Renal cortex interstitium (tissue), 11 donors: ENCODE measurements at regions not wholly inside any gene's neighbourhood (a gene's known extent, or its start where the extent isn't known, plus 50 kb on each side); places are given as distances from the start of the nearest gene placed in this dataset.
"Not testable (repeated sequence)": the region's sequence is repeated elsewhere in the genome, so short reads cannot be mapped to it uniquely, and the experiment has no call there.

Experiments used
- DNase-seq, 11 donors: peaks; one replicate each; pipeline ENCODE4 v3.0.0-alpha.2; 2013; ENCODE audit warnings: low read depth in 9 of 11, low spot score in 4 of 11; ENCODE audit errors: extremely low read depth in 1 of 11

DNA sequence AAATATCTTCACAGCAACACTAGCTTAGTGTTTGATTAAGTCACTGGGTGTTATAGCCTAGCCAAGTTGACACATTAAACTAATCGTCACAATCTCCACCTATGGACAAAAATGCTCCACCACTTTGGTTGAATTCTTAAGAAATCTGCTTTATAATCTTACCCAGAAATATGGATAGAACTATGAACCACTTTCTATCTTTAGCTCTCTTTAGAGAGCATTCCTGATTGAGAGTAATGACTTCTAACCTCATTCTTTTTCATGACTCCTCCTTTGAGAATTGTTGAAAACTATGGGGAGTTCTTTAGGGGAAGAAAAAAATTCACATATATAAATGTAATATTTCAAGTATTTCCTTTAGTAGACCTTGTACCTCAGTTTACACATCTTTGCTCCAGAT, 1282.2 kb upstream of the ZEB2 start:
- DNase-seq: no peak

DNA sequence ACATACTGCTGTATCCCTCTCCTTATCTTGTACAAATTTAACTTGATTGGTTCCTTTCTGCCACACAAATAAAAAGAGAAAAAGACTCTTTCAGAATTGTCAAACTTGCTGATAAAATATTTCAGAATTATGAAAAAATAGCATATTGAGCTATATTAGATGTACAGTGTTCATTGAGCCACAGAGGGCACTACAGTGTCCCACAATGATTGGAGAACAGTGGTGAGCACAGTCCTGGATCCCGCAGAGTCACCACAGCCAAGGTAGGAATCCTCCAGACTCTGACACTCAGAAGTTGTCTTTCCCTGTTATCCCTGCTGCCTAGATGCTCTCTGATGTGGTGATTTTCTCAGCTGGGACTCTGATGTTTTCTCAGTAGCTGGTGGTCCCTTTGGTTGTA, 1281.3 kb upstream of the ZEB2 start:
- DNase-seq: no peak

GRCh38 chr2:145800151-145801091, 1280.5 kb upstream of the ZEB2 start:
- DNase-seq: peak in 1 of 11 donors; percentile 40

DNA sequence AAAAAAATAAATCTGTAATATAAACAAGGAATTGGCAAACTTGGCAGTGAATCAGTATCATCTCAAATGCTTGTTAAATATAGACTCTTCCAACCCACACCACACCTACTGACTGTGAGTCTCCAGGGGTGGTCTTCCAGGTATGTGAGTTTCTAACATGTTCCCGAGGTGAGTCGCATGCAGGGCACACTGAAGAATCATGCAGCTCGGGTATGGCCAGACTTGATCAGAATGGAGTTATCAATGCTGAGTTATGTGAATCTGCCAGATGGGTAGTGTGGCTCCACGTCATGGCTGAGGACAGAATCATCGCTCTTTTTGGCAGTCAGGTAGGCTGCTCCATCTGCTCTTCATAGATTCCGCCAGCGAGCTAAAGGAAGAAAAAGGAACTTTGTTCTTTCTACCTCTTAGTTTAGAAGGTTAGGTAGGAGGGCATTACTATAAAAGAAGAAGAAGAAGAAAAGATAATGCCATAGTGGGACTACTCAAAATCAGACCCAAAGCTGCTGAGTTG, 1279.7 kb upstream of the ZEB2 start:
- DNase-seq: no peak

DNA sequence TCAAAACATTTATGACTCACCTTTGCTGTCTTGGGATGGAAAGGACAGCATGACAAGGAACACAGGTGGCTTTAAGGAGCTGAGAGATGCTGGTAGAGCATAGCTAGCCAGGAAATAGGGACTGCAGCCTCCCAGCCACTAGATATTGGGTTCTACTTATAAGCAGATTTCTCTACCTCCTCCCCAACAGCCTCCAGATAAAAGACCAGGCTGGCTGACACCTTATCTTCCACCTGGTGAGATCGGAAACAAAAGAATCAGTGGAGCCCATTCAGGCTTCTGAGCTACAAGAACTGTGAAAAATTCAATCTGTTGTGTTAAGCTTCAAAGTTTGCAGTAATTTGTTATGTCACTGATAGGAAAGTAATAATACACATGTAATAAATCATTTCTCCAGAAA, 1278.5 kb upstream of the ZEB2 start:
- no peak for DNase-seq

- DNase-seq: no peak
These were observed 1277.8 kb upstream of the ZEB2 start for GRCh38 chr2:145797692-145798091.

GRCh38 chr2:145792745-145793144, 1272.8 kb upstream of the ZEB2 start:
- no peak for DNase-seq

- no peak for DNase-seq
These were observed 1269.7 kb upstream of the ZEB2 start for GRCh38 chr2:145789636-145790035.

DNA sequence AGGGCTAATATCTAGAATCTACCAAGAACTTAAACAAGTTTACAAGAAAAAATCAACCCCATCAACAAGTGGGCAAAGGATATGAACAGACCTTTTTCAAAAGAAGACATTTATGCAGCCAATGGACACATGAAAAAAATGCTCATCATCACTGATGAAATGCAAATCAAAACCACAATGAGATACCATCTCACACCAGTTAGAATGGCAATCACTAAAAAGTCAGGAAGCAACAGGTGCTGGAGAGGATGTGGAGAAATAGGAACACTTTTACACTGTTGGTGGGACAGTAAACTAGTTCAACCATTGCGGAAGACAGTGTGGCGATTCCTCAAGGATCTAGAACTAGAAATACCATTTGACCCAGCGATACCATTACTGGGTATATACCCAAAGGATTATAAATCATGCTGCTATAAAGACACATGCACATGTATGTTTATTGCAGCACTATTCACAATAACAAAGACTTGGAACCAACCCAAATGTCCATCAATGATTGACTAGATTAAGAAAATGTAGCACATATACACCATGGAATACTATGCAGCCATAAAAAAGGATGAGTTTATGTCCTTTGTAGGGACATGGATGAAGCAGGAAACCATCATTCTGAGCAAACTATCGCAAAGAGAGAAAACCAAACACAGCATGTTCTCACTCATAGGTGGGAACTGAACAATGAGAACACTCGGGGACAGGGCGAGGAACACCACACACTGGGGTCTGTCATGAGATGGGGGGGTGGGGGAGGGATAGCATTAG, 1267.9 kb upstream of the ZEB2 start:
- DNase-seq: not testable (repeated sequence)

- not testable (repeated sequence) for DNase-seq
These were observed 1262.7 kb upstream of the ZEB2 start for GRCh38 chr2:145782607-145783006.

DNA sequence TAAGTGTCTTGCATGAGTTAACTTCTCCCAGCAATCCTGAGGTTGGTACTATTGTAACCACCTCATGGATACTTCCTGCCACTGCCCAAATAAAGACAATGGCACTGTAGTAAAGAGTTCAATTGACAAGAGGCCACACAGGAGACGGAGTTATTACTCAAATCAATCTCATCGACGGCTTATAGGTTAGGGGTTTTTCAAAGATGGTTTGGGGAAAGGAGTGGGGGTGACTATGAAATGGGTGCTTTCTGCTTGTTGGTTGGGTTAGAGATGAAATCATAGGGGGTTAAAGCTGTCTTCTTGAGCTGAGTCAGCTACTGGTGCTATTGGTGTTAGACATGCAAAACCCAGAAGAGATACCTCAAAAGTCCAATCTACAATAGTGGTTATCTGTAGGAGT, 1258.0 kb upstream of the ZEB2 start:
- no peak for DNase-seq

DNA sequence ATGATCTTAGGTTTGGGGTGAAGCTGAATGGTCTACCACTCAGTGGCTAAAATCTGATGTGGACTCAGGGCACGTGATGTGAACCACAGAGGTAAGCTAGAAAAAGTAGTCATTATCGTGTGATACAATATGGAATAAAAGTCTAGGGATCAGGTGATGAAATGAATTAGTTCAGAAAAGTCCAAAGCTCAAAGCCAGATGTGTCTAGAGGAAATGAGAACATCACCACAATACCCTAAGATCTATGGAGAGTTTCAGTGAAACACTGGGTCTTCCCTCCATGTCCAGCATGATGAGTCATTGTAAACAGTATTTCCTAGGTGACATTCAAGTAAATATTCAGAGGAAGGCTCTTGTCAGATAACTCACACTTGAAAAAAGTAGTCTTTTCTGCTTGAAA, 1257.4 kb upstream of the ZEB2 start:
- no peak for DNase-seq

DNA sequence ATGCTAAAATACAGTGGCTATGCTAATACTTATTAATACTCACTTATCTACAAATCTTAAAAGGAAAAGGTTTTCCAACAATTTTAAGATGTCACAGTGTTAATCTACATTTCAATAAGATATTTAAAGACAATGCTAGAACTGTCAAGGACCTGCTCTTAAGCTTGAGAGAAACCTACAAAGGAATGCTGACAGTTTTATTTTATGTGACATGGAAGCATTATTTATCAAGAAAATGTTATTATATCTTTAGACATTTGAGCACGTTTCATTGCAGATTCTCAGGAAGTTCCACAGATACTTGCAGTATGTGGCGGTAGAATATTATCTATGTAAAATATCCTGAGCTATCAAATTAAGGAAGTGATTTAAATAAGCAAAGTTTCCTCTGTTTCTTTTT, 1255.7 kb upstream of the ZEB2 start:
- no peak for DNase-seq

DNA sequence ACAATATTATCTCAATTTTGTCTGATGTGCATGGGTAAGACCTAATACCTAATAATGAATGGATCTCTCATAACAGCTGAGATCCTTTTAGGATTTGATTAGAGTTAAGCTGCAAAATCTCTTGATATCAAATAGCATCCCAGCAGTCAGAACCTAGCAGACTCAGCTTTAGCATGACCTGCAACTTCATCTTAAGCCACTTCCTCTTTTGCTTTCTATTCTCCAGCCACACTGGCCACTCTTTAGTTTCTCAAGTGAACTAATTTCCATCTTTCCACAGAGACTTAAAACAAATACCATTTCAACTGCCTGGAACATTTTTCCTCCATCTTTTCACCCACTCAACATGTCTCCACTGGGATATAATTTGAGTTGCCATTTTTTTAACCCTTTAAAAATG, 1251.6 kb upstream of the ZEB2 start:
- no peak for DNase-seq

DNA sequence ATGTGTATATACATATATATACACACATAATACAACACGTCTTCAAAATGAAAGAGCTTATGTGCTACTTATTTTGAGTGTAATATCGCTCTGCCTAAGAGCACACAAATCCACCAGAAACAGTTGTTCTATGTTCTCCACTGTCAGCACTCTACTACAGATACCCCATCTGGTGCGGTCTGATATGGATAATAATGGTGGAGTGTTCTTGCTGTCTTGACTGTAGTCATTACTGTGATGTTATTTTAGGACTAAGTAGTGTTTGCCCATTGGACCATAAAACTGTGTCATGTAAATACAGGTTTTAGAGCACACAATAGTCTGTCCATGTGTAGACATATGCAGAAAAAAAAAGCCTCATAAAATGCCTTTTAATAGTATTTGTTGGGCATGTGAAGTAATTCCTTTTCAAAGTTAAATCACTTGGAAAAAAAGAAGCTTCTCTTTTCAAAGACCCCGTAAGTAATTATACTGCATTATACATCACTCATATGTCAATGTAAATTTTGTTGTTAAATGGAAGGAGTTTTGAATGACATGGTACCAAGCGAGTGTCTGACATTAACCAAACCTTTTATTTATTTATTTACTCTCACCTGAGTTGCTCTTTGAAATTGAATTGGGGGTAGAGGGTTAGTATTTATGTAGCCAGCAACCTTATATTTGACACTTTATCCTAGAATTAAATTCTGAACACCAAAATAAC, 1249.2 kb upstream of the ZEB2 start:
- DNase-seq: no peak

DNA sequence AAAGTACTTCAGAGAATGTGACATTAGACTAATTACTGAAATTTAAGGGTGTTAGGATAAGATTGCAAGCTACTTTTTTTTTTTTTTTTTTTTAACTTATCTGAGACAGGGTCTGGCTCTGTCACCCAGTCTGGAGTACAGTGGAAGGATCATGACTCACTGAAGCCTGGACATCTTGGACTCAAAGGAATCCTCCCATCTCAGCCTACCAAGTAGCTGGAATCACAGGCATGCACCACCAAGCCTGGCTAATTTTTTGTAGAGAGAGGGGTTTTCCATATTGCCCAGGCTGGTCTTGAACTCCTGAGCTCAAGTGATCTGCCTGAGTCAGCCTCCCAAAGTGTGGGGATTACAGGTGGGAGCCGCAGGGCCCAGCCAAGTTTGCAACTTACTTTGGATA, 1246.0 kb upstream of the ZEB2 start:
- no peak for DNase-seq

- peak in 5 of 11 donors; percentile 31 to 59 (median 42) for DNase-seq
These were observed 1244.7 kb upstream of the ZEB2 start for GRCh38 chr2:145764631-145765030.

DNA sequence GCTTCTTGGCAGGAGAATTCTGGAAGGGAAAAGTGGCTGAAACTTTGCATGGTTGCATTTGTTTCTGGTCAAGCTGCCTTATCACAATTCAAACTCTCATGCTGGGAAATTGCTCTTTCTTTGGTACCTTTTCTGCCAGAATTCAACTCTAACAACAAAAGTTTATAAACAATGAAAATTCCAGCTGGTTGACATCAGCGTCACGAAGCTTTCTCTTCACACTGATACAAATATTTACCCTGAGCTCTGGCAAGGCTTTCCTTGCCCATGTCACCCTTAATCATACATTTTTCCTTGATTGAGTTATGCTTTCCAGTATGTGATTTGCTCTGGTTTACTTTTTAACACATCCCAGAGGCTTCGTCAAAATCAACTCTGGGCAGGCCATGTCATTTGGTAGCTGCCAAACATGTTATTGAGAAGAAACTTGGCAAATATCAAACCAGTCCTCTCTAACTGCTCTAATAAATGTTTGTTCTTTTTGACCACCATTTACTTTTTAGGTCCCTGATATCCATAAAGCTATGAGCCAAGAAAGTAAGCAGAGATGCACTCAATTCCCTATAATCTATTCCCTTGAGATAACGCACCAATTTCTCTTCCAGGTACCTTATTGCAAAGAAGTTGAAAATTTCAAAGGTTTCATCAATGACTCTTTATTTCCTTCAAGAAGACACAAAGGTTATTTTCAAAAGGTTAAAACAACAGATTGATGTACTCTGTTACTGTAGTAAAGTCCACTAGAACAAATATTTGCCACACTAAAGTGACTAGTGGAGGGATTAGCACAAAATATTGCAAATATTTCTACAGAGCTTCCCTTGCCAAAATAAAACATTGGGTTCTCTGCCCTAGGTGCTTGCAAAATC, 1241.1 kb upstream of the ZEB2 start:
- DNase-seq: no peak
